ENCODE measurements at regions not wholly inside any gene's neighbourhood (a gene's known extent, or its start where the extent isn't known, plus 50 kb on each side); places are given as distances from the start of the nearest gene placed in this dataset.
"Not testable (repeated sequence)": the region's sequence is repeated elsewhere in the genome, so short reads cannot be mapped to it uniquely, and the experiment has no call there.

- no peak for DNase-seq (ENCODE audit: low read depth)
- TF ChIP-seq CTCF (IDR thresholded peaks at IDR 0.05; ENCODE audit: low read depth, low read length, missing control alignments) = no peak
- no peak overlapping the region for H3K4me3 ChIP-seq (ENCODE audit: low read depth, low read length)
Measured at GRCh38 chr1:222377428-222378088, 170.3 kb downstream of the HHIPL2 start.

GRCh38 chr1:222376791-222377190 is 171.1 kb downstream of the HHIPL2 start:
- not testable (repeated sequence) for DNase-seq (ENCODE audit: low read depth); H3K4me3 ChIP-seq (ENCODE audit: low read depth, low read length)

- no peak for TF ChIP-seq CTCF (IDR thresholded peaks at IDR 0.05; ENCODE audit: low read depth, low read length, missing control alignments)
- no peak overlapping the region for H3K4me3 ChIP-seq (ENCODE audit: low read depth, low read length)
- no peak for DNase-seq (ENCODE audit: low read depth)
Measured at GRCh38 chr1:222375701-222376100, 172.2 kb downstream of the HHIPL2 start.

- DNase-seq (ENCODE audit: low read depth) = no peak
- TF ChIP-seq CTCF (IDR thresholded peaks at IDR 0.05; ENCODE audit: low read depth, low read length, missing control alignments) = no peak
Measured at GRCh38 chr1:222373831-222374602, 173.9 kb downstream of the HHIPL2 start.

GRCh38 chr1:222373216-222373615 is 174.7 kb downstream of the HHIPL2 start:
- H3K4me3 ChIP-seq (ENCODE audit: low read depth, low read length) = no peak overlapping the region
- DNase-seq (ENCODE audit: low read depth) = no peak

More at GRCh38 chr1:222373831-222374602, 173.9 kb downstream of the HHIPL2 start:
- no peak overlapping the region for H3K4me3 ChIP-seq (ENCODE audit: low read depth, low read length)

GRCh38 chr1:222372221-222372620 is 175.7 kb downstream of the HHIPL2 start:
- TF ChIP-seq CTCF (IDR thresholded peaks at IDR 0.05; ENCODE audit: low read depth, low read length, missing control alignments) = no peak
- no peak for DNase-seq (ENCODE audit: low read depth)

More at GRCh38 chr1:222373216-222373615, 174.7 kb downstream of the HHIPL2 start:
- TF ChIP-seq CTCF (IDR thresholded peaks at IDR 0.05; ENCODE audit: low read depth, low read length, missing control alignments) = no peak

GRCh38 chr1:222370913-222371675 is 176.8 kb downstream of the HHIPL2 start:
- TF ChIP-seq CTCF (IDR thresholded peaks at IDR 0.05; ENCODE audit: low read depth, low read length, missing control alignments) = no peak
- DNase-seq (ENCODE audit: low read depth) = no peak
- H3K4me3 ChIP-seq (ENCODE audit: low read depth, low read length) = no peak overlapping the region

More at GRCh38 chr1:222372221-222372620, 175.7 kb downstream of the HHIPL2 start:
- H3K4me3 ChIP-seq (ENCODE audit: low read depth, low read length) = no peak overlapping the region

Data from GM12864 (cell line).